ENCODE measurements at regions not wholly inside any gene's neighbourhood (a gene's known extent, or its start where the extent isn't known, plus 50 kb on each side); places are given as distances from the start of the nearest gene placed in this dataset.

DNA sequence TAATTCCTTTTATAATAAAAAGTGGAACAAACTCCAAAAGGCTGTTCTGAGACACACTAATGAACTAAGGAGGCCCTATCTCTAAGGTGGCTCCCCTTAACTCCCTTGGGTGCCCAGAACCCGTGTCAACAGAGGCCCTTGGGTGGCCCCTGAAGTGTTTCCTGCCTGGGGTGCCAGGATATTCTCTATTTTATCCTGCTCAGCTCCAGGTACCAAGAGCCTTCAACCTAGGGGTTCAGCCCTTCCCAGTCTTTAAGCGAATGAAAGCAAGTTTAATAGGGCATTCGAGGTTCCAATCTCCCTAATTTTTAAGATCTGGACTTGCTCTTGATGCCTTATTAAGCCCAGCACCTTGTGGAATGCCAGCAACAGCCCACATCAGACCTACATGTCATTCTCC is 64.4 kb upstream of the MYO3A start:
- TF ChIP-seq, protein P1, sequence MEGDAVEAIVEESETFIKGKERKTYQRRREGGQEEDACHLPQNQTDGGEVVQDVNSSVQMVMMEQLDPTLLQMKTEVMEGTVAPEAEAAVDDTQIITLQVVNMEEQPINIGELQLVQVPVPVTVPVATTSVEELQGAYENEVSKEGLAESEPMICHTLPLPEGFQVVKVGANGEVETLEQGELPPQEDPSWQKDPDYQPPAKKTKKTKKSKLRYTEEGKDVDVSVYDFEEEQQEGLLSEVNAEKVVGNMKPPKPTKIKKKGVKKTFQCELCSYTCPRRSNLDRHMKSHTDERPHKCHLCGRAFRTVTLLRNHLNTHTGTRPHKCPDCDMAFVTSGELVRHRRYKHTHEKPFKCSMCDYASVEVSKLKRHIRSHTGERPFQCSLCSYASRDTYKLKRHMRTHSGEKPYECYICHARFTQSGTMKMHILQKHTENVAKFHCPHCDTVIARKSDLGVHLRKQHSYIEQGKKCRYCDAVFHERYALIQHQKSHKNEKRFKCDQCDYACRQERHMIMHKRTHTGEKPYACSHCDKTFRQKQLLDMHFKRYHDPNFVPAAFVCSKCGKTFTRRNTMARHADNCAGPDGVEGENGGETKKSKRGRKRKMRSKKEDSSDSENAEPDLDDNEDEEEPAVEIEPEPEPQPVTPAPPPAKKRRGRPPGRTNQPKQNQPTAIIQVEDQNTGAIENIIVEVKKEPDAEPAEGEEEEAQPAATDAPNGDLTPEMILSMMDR (IDR thresholded peaks at IDR 0.05): no peak
- TF ChIP-seq POLR2A (IDR thresholded peaks at IDR 0.05): no peak
